Activated T-helper 1 cell treated with anti-CD3 and anti-CD28 coated beads, Interleukin-12 subunit alpha, Interleukin-12 subunit beta, Interleukin-2, Interleukin-4 antibody, amounts not matched to agents 30 ng/mL and 10 ng/mL and 1 ng/mL, durations not matched to agents 14 hours and 24 hours and 36 hours (primary cell): ENCODE measurements at regions not wholly inside any gene's neighbourhood (a gene's known extent, or its start where the extent isn't known, plus 50 kb on each side); places are given as distances from the start of the nearest gene placed in this dataset.
"Not testable (repeated sequence)": the region's sequence is repeated elsewhere in the genome, so short reads cannot be mapped to it uniquely, and the experiment has no call there.

Source experiments
- DNase-seq: peaks from one replicate; pipeline ENCODE4 v3.0.0; 2021; ENCODE audit warnings: low spot score
- H3K27ac Mint-ChIP-seq: one replicate; pipeline ENCODE4 v1.8.0; 2021; ENCODE audit warnings: mild to moderate bottlenecking, mixed read lengths
- H3K27me3 Mint-ChIP-seq: one replicate; pipeline ENCODE4 v1.8.0; 2022; ENCODE audit warnings: mild to moderate bottlenecking, moderate library complexity, mixed read lengths; ENCODE audit not compliant: insufficient read depth
- H3K36me3 Mint-ChIP-seq: one replicate; pipeline ENCODE4 v1.8.0; 2021; ENCODE audit warnings: low read depth, mixed read lengths
- H3K4me1 Mint-ChIP-seq: one replicate; pipeline ENCODE4 v1.8.0; 2021; ENCODE audit warnings: low read depth, mixed read lengths
- H3K4me3 Mint-ChIP-seq: one replicate; pipeline ENCODE4 v1.8.0; 2021; ENCODE audit warnings: mild to moderate bottlenecking, moderate library complexity, mixed read lengths
- H3K9me3 Mint-ChIP-seq: one replicate; pipeline ENCODE4 v1.8.0; 2021; ENCODE audit warnings: mixed read lengths
- intact Hi-C: fragments of 100-400 bp; cut with micrococcal nuclease; formaldehyde crosslinking; loops from one replicate; pipeline ENCODE4 v1.15.1; 2024

DNA sequence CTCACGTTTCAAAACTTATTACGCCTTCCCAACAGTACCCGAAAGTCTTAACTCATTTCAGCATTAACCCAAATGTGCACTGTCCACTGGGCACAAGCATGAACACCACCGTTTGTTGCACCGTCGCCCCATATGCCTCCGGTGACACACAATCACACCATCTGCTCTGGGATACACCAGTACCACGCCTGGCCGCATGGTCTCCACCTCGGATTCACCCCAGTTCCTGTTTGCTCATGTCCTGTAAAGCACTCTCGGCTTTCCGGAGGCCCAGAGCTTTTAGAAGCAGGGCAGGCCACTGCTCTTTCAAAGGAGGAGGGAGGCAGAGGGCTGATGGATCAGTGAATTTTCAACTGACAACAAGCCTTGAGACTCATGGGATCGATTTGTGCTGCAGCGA is 1570.0 kb upstream of the DEFB115 start:
- H3K4me3 Mint-ChIP-seq: no peak overlapping the region
- no peak for DNase-seq
- intact Hi-C loops: no loop called here
- H3K27ac Mint-ChIP-seq: no peak overlapping the region
- peaks cover 1% of the 10 kb centered on the region for H3K36me3 Mint-ChIP-seq
- no peaks in the 10 kb centered on the region for H3K4me1 Mint-ChIP-seq
- peaks cover 36% of the 10 kb centered on the region for H3K9me3 Mint-ChIP-seq
- no peaks in the 10 kb centered on the region for H3K27me3 Mint-ChIP-seq

DNA sequence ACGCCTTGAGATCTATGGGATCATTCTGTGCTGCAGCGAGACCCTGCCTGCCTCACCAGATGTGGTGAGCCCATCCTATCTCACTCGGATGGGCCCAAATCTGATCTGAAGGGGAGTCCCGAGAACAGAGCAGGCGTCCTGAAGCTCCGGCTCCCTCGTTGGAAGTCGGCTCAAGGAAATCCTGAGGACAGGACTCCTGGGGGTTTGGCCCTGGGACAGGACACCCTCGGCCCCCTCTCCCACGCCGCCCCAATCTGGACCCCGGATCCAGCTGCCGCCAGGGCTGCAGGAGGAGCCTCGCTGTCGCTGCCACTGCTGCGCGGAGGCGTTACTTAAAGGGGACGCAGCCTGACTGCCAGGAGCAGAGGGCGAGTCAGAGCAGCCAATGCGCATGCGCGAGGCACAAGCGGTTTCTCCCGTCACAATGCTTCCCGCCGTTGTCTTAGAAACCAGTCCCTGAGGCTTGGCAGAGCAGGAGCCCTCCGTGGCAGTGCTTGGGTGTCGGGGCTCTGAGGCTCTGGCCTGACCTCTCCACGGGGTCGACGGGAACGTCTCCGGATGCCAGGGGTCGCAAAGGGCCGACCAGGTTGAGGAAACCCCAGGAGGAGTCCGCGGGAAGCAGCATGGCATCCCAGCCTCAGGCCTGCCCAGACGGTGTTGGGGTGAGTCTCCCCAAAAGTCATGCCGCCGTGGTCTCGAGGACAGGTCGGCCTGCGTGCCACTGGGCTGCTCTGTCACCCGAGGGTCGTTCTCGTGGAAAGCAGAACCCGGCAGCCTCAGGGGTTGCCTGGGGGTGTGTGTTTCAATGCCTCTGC is 1567.8 kb upstream of the DEFB115 start:
- no peak overlapping the region for H3K4me3 Mint-ChIP-seq
- no peaks in the 10 kb centered on the region for H3K27me3 Mint-ChIP-seq
- intact Hi-C loops: no loop called here
- H3K9me3 Mint-ChIP-seq: peaks cover 33% of the 10 kb centered on the region
- H3K27ac Mint-ChIP-seq: no peak overlapping the region
- DNase-seq: no peak
- H3K36me3 Mint-ChIP-seq: peaks cover 1% of the 10 kb centered on the region
- no peaks in the 10 kb centered on the region for H3K4me1 Mint-ChIP-seq

DNA sequence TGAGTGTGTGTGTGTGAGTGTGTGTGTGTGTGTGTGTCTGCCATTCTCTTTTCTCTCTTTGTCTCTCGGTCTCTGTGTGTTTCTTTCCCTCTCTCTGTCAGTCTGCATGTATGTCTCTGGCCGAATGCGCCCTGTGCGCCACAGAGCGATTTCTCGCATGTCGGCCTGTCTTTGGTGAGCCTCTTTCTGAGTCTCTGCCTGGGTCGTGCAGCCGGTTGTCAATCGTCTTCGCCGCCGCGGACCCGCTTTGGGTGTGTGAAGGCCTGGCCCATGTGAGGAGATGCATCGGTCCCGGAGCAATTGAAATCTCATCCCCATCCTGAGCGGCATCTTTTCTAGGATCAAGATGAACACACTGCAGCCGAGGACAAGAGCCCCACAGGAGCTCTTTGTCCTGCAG is 1567.2 kb upstream of the DEFB115 start:
- no peak for DNase-seq
- H3K9me3 Mint-ChIP-seq: peaks cover 39% of the 10 kb centered on the region
- peak overlapping the region; percentile 56 for H3K27ac Mint-ChIP-seq
- intact Hi-C loops: no loop called here
- H3K36me3 Mint-ChIP-seq: peaks cover 1% of the 10 kb centered on the region
- H3K4me3 Mint-ChIP-seq: no peak overlapping the region
- H3K27me3 Mint-ChIP-seq: no peaks in the 10 kb centered on the region
- no peaks in the 10 kb centered on the region for H3K4me1 Mint-ChIP-seq

DNA sequence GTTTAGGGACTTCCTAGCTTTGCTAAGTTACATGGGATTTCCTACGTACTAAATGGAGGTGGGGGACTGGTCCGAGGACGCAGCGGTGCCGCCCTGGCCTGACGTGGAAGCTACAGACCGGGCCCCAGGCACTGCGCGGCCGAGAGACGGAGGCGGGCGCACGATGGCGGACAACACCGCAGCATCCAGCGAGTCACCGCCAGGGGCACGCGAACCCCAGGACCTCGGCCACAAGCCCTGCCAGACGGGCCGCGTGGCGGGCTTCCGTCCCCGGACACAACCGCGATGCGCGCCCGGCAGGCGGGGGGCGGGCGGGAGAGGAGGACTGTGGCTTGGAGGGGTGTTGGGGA is 1516.9 kb upstream of the DEFB115 start:
- intact Hi-C loops: no loop called here

DNA sequence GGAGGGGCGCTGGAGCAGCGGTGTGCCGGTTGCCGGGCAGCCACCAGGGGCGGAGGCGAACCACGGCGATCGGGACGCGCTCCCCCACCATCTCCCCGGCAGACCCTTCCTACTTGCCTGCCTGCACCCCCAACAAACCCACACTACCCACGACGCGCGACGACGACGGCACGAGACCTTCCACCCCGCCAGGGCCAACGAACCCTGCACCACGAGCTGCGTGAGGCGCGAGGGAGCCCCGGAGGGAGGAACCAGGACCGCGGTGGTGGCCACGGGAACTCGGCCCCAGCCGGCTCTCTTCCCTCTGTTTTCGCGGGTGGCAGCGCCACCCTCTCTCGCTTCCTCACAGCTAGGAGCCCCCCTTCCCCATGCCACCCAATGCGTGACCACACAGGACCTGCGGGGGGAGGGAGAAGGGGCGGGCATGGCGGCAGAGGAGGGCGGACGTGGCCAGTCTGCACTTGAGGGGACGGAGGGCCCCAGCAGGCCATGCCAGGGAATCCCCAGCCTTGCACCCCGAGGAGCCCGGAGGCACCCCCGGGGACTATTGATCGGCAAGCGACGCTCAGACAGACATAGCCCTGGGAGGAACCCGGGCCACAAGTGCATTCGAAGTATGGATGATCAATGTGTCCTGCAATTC is 1516.4 kb upstream of the DEFB115 start:
- DNase-seq: no peak
- H3K4me3 Mint-ChIP-seq: no peak overlapping the region
- intact Hi-C loops: no loop called here
- H3K27me3 Mint-ChIP-seq: no peaks in the 10 kb centered on the region
- H3K4me1 Mint-ChIP-seq: no peaks in the 10 kb centered on the region
- H3K27ac Mint-ChIP-seq: no peak overlapping the region
- H3K36me3 Mint-ChIP-seq: peaks cover 2% of the 10 kb centered on the region
- peaks cover 35% of the 10 kb centered on the region for H3K9me3 Mint-ChIP-seq

More for the DNA sequence above, 1516.9 kb upstream of the DEFB115 start:
- Mint-ChIP-seq H3K27me3 (no peaks in the 10 kb centered on the region), H3K36me3 (peaks cover 2% of the 10 kb centered on the region), H3K9me3 (peaks cover 39% of the 10 kb centered on the region), H3K27ac (no peak overlapping the region), H3K4me1 (no peaks in the 10 kb centered on the region), H3K4me3 (no peak overlapping the region)
- no peak for DNase-seq

DNA sequence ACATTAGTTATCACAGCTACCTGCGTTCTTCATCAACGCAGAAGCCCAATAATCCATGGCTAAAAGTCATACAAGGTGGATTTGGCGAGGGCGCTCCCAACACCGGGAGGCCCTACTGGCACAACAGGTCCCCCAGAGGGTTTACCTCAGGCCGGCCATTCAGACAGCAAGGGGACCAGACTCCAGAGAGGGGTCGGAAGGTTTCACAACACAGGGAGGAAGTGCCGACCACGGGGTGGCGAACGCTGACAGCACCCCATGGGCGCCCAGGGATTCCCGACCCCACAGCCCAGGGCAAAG is 1515.9 kb upstream of the DEFB115 start:
- peaks cover 39% of the 10 kb centered on the region for H3K9me3 Mint-ChIP-seq
- peaks cover 2% of the 10 kb centered on the region for H3K36me3 Mint-ChIP-seq
- H3K4me1 Mint-ChIP-seq: no peaks in the 10 kb centered on the region
- H3K27me3 Mint-ChIP-seq: no peaks in the 10 kb centered on the region
- no peak overlapping the region for H3K27ac Mint-ChIP-seq
- intact Hi-C loops: no loop called here
- no peak overlapping the region for H3K4me3 Mint-ChIP-seq
- no peak for DNase-seq

DNA sequence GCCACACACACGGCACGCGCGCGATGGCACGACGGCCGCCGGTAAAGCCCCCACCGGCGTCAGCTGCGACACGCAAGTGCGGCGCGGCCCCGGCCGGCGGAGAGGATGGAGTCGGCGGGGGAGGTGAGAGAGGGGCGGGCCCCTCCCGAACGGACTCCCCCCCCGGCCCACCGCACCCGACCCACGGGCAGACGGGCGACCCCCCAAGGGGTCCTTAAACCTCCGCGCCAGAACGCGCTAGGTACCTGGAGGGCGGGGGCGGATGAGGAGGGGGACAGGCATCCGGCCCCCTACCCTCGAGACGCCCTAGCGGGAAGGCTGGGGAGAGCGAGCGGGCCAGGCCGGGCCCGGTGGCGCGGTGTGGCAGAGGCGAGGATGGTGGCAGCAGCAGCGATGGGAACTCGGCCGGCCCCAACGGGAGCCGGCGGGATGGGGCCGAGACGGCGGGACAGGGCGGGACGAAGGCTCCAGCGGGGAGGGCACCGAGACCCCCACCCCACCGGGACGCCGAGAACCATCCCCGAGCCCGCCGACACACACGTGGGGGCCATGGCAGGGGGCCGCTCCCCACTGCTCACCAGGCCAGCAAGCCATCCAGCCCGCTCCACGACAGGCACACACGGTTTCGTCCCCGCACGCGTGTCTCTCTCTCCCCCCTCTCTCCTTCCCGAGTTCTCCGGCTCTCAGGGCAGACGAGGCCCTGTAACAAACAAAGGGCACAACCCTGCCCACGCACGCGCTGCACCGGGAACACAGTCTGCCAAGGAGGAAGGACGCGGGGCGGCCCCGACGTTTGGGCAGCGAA is 1515.4 kb upstream of the DEFB115 start:
- Mint-ChIP-seq H3K27ac (no peak overlapping the region), H3K27me3 (no peaks in the 10 kb centered on the region), H3K4me3 (no peak overlapping the region), H3K36me3 (peaks cover 2% of the 10 kb centered on the region), H3K9me3 (peaks cover 39% of the 10 kb centered on the region), H3K4me1 (no peaks in the 10 kb centered on the region)
- intact Hi-C loops: no loop called here
- DNase-seq: no peak

DNA sequence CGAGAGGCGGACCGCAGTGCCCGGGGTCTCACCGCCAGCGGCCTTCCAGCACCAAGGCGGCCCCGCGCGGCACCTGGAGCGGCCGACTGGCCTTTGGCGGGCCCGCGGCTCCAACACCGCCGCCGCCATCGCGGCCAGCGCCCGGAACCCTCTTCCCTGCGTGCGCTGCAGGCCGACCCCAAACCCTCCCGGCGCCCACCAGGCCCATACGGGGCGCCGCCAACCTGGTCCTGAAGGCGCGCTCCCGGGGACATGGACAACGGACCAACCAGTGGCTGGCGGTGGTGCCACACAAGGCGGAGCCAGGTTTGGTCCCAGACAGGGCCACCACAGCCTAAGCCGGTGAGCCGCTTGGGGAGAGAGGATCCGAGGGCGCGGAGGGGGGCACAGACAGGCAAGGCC is 1514.8 kb upstream of the DEFB115 start:
- Mint-ChIP-seq H3K4me1 (no peaks in the 10 kb centered on the region), H3K27me3 (no peaks in the 10 kb centered on the region), H3K27ac (no peak overlapping the region)

DNA sequence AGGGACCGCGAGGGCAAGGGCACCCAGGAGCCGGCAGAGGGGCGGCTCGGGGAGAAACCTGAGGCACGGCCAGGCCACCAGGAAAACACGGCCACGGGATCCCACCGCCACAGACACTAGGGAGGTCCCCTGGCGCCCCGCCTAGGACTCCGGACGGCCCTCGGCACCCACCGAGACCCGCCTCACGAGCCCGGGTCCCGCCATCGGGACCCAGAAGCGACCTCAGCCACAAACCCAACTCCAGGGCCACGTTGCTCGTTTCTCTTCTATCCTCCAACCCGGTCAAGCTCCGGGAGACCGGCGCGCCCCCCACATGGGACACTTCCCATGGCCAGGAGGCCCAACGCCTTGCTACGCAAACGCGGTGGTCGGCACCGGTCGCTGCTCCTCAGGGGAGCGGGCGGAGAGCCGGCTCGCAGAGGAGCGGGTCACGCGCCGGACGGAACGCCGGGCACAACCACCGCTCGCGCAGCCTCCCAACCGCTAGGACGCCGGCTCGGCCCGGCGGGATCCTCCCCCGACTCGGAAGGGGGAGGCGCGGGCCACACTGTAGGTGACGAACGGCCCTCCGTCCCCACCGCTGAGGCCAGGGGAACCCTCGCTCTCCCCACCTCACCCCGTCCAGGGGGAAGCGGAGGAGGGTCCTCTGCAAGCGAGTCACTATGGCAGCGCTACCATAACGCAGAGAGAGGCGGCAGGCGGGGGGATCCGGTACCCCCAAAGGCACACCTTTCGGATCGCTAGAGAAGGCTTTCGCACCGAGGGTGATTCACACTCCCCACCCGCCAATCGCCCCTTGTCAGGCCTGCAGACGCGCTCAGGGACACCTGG is 1514.1 kb upstream of the DEFB115 start:
- Mint-ChIP-seq H3K4me3 (no peak overlapping the region), H3K27me3 (no peaks in the 10 kb centered on the region), H3K4me1 (no peaks in the 10 kb centered on the region), H3K27ac (no peak overlapping the region), H3K9me3 (peaks cover 36% of the 10 kb centered on the region), H3K36me3 (peaks cover 2% of the 10 kb centered on the region)
- intact Hi-C loops: no loop called here
- no peak for DNase-seq

More for the DNA sequence above, 1514.8 kb upstream of the DEFB115 start:
- H3K9me3 Mint-ChIP-seq: peaks cover 36% of the 10 kb centered on the region
- intact Hi-C loops: no loop called here
- no peak overlapping the region for H3K4me3 Mint-ChIP-seq
- DNase-seq: no peak
- H3K36me3 Mint-ChIP-seq: peaks cover 2% of the 10 kb centered on the region

DNA sequence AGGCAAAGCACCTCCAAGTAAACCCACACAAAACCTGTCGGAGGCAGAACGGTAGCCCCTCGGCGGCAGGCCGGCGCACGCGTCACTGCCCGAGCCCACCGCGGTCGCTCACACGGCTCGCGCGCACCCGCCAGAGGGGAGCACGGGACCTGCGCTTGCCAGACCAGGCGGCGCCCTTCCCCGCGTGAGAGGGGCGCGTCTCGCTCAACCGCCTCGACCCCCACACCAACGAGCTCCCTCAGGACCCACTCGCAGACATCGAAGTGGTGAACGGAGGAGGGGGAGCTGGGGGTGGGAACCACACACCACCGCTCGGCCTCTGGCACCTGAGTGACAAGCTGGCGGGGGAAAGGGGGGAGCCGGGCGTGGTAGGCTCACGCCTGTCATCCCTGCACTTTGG is 1513.4 kb upstream of the DEFB115 start:
- Mint-ChIP-seq H3K27me3 (no peaks in the 10 kb centered on the region), H3K9me3 (peaks cover 32% of the 10 kb centered on the region), H3K36me3 (peaks cover 2% of the 10 kb centered on the region), H3K27ac (no peak overlapping the region), H3K4me1 (no peaks in the 10 kb centered on the region), H3K4me3 (no peak overlapping the region)
- DNase-seq: no peak
- intact Hi-C loops: no loop called here

DNA sequence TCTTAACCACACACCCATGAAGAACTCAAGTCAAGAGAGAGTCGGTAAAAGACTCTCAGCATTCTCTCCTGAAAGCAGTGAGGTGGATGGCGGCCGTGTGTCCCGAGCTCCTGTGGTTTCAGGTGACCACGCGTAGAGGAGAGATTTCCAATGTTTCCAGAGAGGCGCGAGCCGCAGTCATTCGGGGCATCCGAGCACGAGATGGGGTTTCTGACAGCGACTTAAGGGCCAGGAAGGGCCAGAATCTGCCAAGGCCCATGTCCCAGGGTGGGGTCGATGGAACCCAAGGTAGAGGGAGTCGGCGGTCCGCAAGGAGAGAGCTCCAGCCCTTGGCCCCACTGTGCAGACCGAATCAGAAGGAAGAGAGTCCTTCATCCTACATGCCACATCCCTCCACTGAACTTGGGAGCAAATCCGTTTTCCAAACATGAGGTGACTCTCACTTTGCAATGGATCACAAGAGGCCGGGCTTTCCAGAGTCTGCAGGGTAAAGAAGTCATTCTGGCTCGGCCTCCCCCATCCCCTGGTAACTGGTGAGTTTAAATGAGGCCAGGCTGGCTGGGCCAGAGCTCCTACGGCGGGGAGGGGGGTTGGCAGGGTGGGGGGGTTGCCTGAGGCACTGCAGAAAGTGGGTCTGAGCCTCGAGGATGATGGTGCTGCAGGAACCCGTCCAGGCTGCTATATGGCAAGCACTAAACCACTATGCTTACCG is 1511.8 kb upstream of the DEFB115 start:
- intact Hi-C loops, H3K36me3 Mint-ChIP-seq, H3K4me1 Mint-ChIP-seq, H3K27ac Mint-ChIP-seq, H3K4me3 Mint-ChIP-seq, H3K27me3 Mint-ChIP-seq, DNase-seq: not testable (repeated sequence)
- H3K9me3 Mint-ChIP-seq: peaks cover 37% of the 10 kb centered on the region

DNA sequence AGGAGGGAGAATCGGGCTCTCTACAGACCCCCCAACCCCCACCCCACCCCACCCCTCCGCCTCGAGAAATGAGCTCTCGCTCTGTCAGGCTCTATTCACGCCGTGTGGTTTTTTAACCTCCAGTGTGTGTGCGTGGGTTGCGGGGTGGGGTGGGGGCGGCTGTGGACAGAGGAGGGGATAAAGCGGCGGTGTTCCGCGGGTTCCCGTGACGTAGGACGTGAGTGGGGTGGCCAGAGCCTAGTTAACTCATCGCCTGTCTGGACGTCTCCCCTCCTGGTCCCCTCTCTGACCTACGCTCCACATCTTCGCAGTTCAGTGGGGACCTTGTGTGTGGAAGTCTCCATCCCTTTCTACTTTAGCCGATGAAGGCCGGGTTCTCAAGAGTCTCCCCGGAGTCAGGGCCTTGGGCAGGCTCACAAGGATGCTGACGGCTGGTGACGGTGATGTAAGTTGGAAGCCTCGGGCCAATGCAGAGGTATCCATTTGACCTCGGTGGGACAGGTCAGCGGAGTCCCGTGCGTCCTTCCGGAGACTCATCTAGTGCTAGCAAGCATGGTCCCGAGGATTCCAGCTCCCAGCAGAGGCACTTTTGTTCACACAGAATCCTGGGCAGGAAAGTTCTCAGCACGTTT is 1507.1 kb upstream of the DEFB115 start:
- peaks cover 8% of the 10 kb centered on the region for H3K36me3 Mint-ChIP-seq
- H3K4me1 Mint-ChIP-seq: peaks cover 12% of the 10 kb centered on the region
- H3K4me3 Mint-ChIP-seq: no peak overlapping the region
- DNase-seq: no peak
- intact Hi-C loops: no loop called here
- H3K27me3 Mint-ChIP-seq: no peaks in the 10 kb centered on the region
- peaks cover 59% of the 10 kb centered on the region for H3K9me3 Mint-ChIP-seq
- no peak overlapping the region for H3K27ac Mint-ChIP-seq
